ENCODE measurements at regions not wholly inside any gene's neighbourhood (a gene's known extent, or its start where the extent isn't known, plus 50 kb on each side); places are given as distances from the start of the nearest gene placed in this dataset.

GRCh38 chr18:57202881-57203280, 56.0 kb downstream of the BOD1L2 start:
- Histone ChIP-seq H3K27me3 (ENCODE audit: control insufficient read depth, insufficient read depth, low read length) (no peaks in the 10 kb centered on the region), H3K27ac (ENCODE audit: low read depth, low read length) (no peak overlapping the region), H3K4me3 (ENCODE audit: low read depth, low read length) (no peak overlapping the region), H3K9ac (ENCODE audit: low read depth, low read length) (no peak overlapping the region), H3K36me3 (ENCODE audit: control insufficient read depth, insufficient read depth, low read length) (no peaks in the 10 kb centered on the region), H3K9me3 (ENCODE audit: control insufficient read depth, insufficient read depth, low read length) (no peaks in the 10 kb centered on the region), H3K4me1 (ENCODE audit: control insufficient read depth, insufficient read depth, low read length) (peaks cover 13% of the 10 kb centered on the region)

- Histone ChIP-seq H3K4me1 (ENCODE audit: control insufficient read depth, insufficient read depth, low read length) (peaks cover 30% of the 10 kb centered on the region), H3K4me3 (ENCODE audit: low read depth, low read length) (no peak overlapping the region)
Measured at GRCh38 chr18:57205641-57206040, 58.8 kb downstream of the BOD1L2 start.

GRCh38 chr18:57207124-57207916, 60.4 kb downstream of the BOD1L2 start:
- Histone ChIP-seq H3K9me3 (ENCODE audit: control insufficient read depth, insufficient read depth, low read length) (no peaks in the 10 kb centered on the region), H3K27me3 (ENCODE audit: control insufficient read depth, insufficient read depth, low read length) (peaks cover 5% of the 10 kb centered on the region; the same call in 1 of the 2 replicates), H3K36me3 (ENCODE audit: control insufficient read depth, insufficient read depth, low read length) (no peaks in the 10 kb centered on the region), H3K27ac (ENCODE audit: low read depth, low read length) (peak overlapping the region; percentile 39), H3K4me1 (ENCODE audit: control insufficient read depth, insufficient read depth, low read length) (peaks cover 32% of the 10 kb centered on the region), H3K4me3 (ENCODE audit: low read depth, low read length) (no peak overlapping the region), H3K9ac (ENCODE audit: low read depth, low read length) (no peak overlapping the region)

More at GRCh38 chr18:57205641-57206040, 58.8 kb downstream of the BOD1L2 start:
- Histone ChIP-seq H3K9ac (ENCODE audit: low read depth, low read length) (no peak overlapping the region), H3K9me3 (ENCODE audit: control insufficient read depth, insufficient read depth, low read length) (no peaks in the 10 kb centered on the region), H3K27me3 (ENCODE audit: control insufficient read depth, insufficient read depth, low read length) (peaks cover 5% of the 10 kb centered on the region; the same call in 1 of the 2 replicates), H3K36me3 (ENCODE audit: control insufficient read depth, insufficient read depth, low read length) (no peaks in the 10 kb centered on the region), H3K27ac (ENCODE audit: low read depth, low read length) (no peak overlapping the region)

DNA sequence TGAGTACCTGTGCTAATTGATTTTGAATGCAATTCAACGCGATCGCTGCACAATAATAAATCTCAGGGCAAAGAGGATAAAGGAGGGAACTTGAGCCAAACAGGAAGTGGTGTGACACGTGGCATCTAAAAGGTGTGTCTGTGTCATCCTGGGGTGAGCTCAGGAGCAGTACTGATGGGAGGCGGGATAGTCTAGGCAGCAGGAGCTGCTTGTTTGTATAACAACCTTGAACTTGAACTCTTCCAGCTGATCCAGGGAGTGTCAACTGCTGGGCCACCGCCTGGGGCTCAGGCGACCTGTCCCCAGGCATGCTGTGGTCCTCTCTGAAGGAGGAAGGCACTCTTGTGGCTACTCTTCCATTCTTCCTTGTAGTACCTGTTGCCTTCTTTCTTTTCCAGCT, 61.2 kb downstream of the BOD1L2 start:
- Histone ChIP-seq H3K9me3 (ENCODE audit: control insufficient read depth, insufficient read depth, low read length) (no peaks in the 10 kb centered on the region), H3K27ac (ENCODE audit: low read depth, low read length) (no peak overlapping the region), H3K27me3 (ENCODE audit: control insufficient read depth, insufficient read depth, low read length) (peaks cover 5% of the 10 kb centered on the region; the same call in 1 of the 2 replicates), H3K4me1 (ENCODE audit: control insufficient read depth, insufficient read depth, low read length) (peaks cover 32% of the 10 kb centered on the region), H3K36me3 (ENCODE audit: control insufficient read depth, insufficient read depth, low read length) (no peaks in the 10 kb centered on the region), H3K9ac (ENCODE audit: low read depth, low read length) (no peak overlapping the region), H3K4me3 (ENCODE audit: low read depth, low read length) (no peak overlapping the region)

DNA sequence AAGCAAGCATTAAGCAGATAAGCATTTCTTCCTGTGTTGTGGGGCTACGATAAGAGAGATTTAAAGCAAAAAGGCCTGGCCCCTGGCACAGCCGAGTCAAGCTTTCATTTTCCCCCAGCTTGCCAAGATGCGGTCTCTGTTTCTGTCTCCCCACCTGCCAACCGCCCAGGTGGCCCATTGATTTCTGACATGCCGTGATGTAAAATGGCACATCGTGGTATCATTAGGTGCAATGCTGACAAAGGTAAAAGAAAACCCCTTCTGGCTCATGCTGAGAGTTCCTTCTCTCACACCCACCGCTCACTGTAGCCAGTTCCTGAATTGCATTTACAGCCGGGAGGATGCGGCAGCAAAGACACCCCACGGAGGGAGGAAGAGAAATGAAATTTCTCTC, 62.8 kb downstream of the BOD1L2 start:
- Histone ChIP-seq H3K27me3 (ENCODE audit: control insufficient read depth, insufficient read depth, low read length) (peaks cover 5% of the 10 kb centered on the region; the same call in 1 of the 2 replicates), H3K36me3 (ENCODE audit: control insufficient read depth, insufficient read depth, low read length) (no peaks in the 10 kb centered on the region), H3K4me1 (ENCODE audit: control insufficient read depth, insufficient read depth, low read length) (peaks cover 32% of the 10 kb centered on the region), H3K27ac (ENCODE audit: low read depth, low read length) (peak overlapping the region; percentile 73), H3K9me3 (ENCODE audit: control insufficient read depth, insufficient read depth, low read length) (no peaks in the 10 kb centered on the region), H3K9ac (ENCODE audit: low read depth, low read length) (no peak overlapping the region), H3K4me3 (ENCODE audit: low read depth, low read length) (peak overlapping the region; percentile 35)

DNA sequence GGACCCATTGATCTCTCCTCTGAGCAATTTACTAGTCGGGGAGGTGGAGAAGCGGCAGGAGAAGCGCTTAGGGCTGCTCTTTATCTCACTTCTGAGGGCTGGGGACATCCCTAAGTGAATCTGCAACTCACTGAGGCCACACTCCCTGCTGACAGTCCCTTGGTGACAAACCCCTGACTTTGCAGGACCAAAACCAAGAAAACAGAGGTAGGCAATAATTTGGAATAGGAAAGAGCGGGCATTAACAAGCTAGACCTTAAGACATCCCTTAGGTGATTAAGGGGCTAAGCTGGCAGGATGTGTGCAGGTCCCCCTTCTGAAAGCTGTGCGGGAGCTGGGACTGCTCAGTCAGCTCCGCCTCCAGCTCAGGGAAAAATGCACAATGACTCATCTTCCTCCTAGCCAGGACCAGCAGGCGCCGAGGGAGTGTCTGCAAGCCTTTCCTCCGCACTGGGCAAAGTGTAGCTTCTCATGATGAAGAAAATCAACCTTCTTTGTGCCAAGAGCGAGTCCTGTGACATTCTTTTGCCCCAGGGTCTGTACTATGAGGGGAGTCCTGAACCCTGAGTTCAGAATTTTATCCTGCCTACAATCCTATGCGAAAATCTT, 63.3 kb downstream of the BOD1L2 start:
- peak overlapping the region; percentile 73 for H3K27ac ChIP-seq (ENCODE audit: low read depth, low read length)
- no peaks in the 10 kb centered on the region for H3K36me3 ChIP-seq (ENCODE audit: control insufficient read depth, insufficient read depth, low read length)
- H3K9me3 ChIP-seq (ENCODE audit: control insufficient read depth, insufficient read depth, low read length), result no peaks in the 10 kb centered on the region
- H3K27me3 ChIP-seq (ENCODE audit: control insufficient read depth, insufficient read depth, low read length), result peaks cover 5% of the 10 kb centered on the region; the same call in 1 of the 2 replicates
- no peak overlapping the region for H3K9ac ChIP-seq (ENCODE audit: low read depth, low read length)
- H3K4me3 ChIP-seq (ENCODE audit: low read depth, low read length), result peak overlapping the region; percentile 35
- peaks cover 32% of the 10 kb centered on the region for H3K4me1 ChIP-seq (ENCODE audit: control insufficient read depth, insufficient read depth, low read length)

DNA sequence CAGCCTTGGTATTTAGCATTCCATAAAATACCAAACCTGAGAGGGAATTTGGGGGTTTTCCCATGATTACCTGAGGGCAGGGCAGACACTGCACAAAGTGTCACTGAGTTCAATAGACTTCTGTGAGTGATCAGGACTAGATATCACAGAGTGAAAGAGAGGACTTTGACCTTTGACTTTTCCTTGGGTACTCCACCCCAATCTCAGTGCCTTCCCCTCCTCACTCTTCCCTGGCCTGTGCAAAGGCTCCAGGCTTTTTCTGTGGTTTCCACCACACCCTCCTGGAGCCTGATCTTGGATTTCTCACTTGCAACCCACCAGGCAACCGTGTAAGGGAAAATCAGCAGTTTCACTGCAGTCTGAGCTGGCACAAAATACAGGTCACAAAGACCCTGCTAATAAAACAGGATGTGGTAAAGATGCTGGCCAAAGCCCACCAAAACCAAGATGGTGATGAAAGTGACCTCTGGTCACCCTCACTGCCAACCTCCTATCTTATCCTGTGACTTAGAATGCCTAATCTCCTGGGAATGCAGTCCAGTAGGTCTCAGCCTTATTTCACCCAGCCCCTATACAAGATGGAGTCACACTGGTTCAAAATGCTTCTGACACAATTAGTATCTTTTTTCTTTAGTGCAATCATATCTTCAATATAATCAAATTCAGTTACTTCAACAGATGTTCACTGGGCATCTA, 64.0 kb downstream of the BOD1L2 start:
- H3K4me1 ChIP-seq (ENCODE audit: control insufficient read depth, insufficient read depth, low read length), result peaks cover 32% of the 10 kb centered on the region
- peak overlapping the region; percentile 35; the same call in 1 of the 2 replicates for H3K4me3 ChIP-seq (ENCODE audit: low read depth, low read length)

GRCh38 chr18:57211412-57211750, 64.5 kb downstream of the BOD1L2 start:
- Histone ChIP-seq H3K36me3 (ENCODE audit: control insufficient read depth, insufficient read depth, low read length) (no peaks in the 10 kb centered on the region), H3K27me3 (ENCODE audit: control insufficient read depth, insufficient read depth, low read length) (peaks cover 5% of the 10 kb centered on the region; the same call in 1 of the 2 replicates), H3K4me1 (ENCODE audit: control insufficient read depth, insufficient read depth, low read length) (peaks cover 32% of the 10 kb centered on the region), H3K27ac (ENCODE audit: low read depth, low read length) (no peak overlapping the region), H3K4me3 (ENCODE audit: low read depth, low read length) (no peak overlapping the region), H3K9ac (ENCODE audit: low read depth, low read length) (no peak overlapping the region), H3K9me3 (ENCODE audit: control insufficient read depth, insufficient read depth, low read length) (no peaks in the 10 kb centered on the region)

More for the DNA sequence above, 64.0 kb downstream of the BOD1L2 start:
- Histone ChIP-seq H3K9me3 (ENCODE audit: control insufficient read depth, insufficient read depth, low read length) (no peaks in the 10 kb centered on the region), H3K27me3 (ENCODE audit: control insufficient read depth, insufficient read depth, low read length) (peaks cover 5% of the 10 kb centered on the region; the same call in 1 of the 2 replicates), H3K27ac (ENCODE audit: low read depth, low read length) (peak overlapping the region; percentile 73), H3K9ac (ENCODE audit: low read depth, low read length) (no peak overlapping the region), H3K36me3 (ENCODE audit: control insufficient read depth, insufficient read depth, low read length) (no peaks in the 10 kb centered on the region)

- no peak overlapping the region for H3K4me3 ChIP-seq (ENCODE audit: low read depth, low read length)
- H3K9me3 ChIP-seq (ENCODE audit: control insufficient read depth, insufficient read depth, low read length), result no peaks in the 10 kb centered on the region
- H3K27me3 ChIP-seq (ENCODE audit: control insufficient read depth, insufficient read depth, low read length), result peaks cover 5% of the 10 kb centered on the region; the same call in 1 of the 2 replicates
- no peak overlapping the region for H3K9ac ChIP-seq (ENCODE audit: low read depth, low read length)
- no peaks in the 10 kb centered on the region for H3K36me3 ChIP-seq (ENCODE audit: control insufficient read depth, insufficient read depth, low read length)
- H3K27ac ChIP-seq (ENCODE audit: low read depth, low read length), result no peak overlapping the region
- H3K4me1 ChIP-seq (ENCODE audit: control insufficient read depth, insufficient read depth, low read length), result peaks cover 29% of the 10 kb centered on the region
Measured at GRCh38 chr18:57211776-57212175, 64.9 kb downstream of the BOD1L2 start.

DNA sequence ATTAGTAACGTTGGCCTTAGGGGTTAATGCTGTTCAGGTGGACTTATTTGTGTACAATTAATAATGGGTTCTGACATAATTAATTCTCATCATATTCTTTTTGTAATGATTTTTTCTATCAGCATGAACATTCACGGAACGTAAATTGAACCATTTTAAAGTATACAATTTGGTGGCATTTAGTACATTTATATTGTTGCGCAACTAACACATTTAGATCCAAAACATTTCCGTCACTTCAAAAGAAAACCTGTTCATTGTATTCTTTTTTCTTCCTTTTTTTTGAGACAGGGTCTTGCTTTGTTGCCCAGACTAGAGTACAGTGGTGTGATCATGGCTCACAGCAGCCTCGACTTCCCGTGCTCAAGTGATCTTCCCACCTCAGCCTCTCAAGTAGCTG, 65.8 kb downstream of the BOD1L2 start:
- Histone ChIP-seq H3K27ac (ENCODE audit: low read depth, low read length) (no peak overlapping the region), H3K4me3 (ENCODE audit: low read depth, low read length) (no peak overlapping the region), H3K27me3 (ENCODE audit: control insufficient read depth, insufficient read depth, low read length) (peaks cover 5% of the 10 kb centered on the region; the same call in 1 of the 2 replicates), H3K9me3 (ENCODE audit: control insufficient read depth, insufficient read depth, low read length) (no peaks in the 10 kb centered on the region), H3K4me1 (ENCODE audit: control insufficient read depth, insufficient read depth, low read length) (peaks cover 20% of the 10 kb centered on the region), H3K36me3 (ENCODE audit: control insufficient read depth, insufficient read depth, low read length) (no peaks in the 10 kb centered on the region), H3K9ac (ENCODE audit: low read depth, low read length) (no peak overlapping the region)
